ENCODE measurements at regions not wholly inside any gene's neighbourhood (a gene's known extent, or its start where the extent isn't known, plus 50 kb on each side); places are given as distances from the start of the nearest gene placed in this dataset.
A peak's percentile ranks its signal among the peaks of the same experiment; 100 is the strongest.

GRCh38 chr16:65327346-65327745, 205.5 kb upstream of the CDH11 start:
- ATAC-seq (ENCODE audit: low FRiP score): no peak
- no peaks in the 10 kb centered on the region for H3K27me3 ChIP-seq (ENCODE audit: control insufficient read depth in 1 of 2, insufficient read depth in 2 of 2, low read length in 1 of 2)
- no peak overlapping the region for H3K4me3 ChIP-seq (ENCODE audit: low read length in 2 of 2)
- no peak overlapping the region for H3K27ac ChIP-seq (ENCODE audit: low read depth in 1 of 2, low read length in 2 of 2)
- intact Hi-C loops (cut with DNase I): no loop called here
- H3K36me3 ChIP-seq (ENCODE audit: control insufficient read depth in 1 of 2, insufficient read depth in 2 of 2, low read length in 1 of 2): no peaks in the 10 kb centered on the region
- WGBS, 2 donors: 6 to 8% methylated on average over 2 of the region's 2 CpGs
- DNase-seq: no peak
- no peaks in the 10 kb centered on the region for H3K4me1 ChIP-seq (ENCODE audit: control insufficient read depth in 1 of 2, insufficient read depth in 2 of 2, low read length in 2 of 2)
- H3K9me3 ChIP-seq (ENCODE audit: control insufficient read depth, low read length): no peaks in the 10 kb centered on the region

DNA sequence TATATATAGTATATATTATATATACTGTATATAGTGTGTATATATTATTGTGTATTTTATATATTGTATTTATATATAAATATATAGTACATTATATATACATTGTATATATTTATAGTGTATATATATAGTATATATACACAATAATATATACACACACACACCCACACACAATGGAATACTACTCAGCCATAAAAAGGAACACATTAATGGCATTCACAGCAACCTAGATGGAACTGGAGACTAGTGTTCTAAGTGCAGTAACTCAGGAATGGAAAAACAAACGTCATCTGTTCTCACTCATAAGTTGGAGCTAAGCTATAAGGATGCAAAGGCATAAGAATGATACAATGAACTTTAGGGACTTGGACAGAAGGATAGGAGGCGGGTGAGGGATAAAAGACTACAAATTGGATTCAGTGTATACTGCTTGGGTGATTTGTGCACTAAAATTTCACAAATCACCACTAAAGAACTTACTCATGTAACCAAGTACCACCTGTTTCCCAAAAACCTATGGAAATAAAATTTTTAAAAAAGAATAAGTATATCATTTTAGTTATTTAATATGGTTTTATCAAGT, 201.9 kb upstream of the CDH11 start:
- no peak overlapping the region for H3K27ac ChIP-seq (ENCODE audit: low read depth in 1 of 2, low read length in 2 of 2)
- ATAC-seq (ENCODE audit: low FRiP score): no peak
- DNase-seq: no peak
- H3K4me3 ChIP-seq (ENCODE audit: low read length in 2 of 2): no peak overlapping the region
- no peaks in the 10 kb centered on the region for H3K9me3 ChIP-seq (ENCODE audit: control insufficient read depth, low read length)
- H3K27me3 ChIP-seq (ENCODE audit: control insufficient read depth in 1 of 2, insufficient read depth in 2 of 2, low read length in 1 of 2): no peaks in the 10 kb centered on the region
- intact Hi-C loops (cut with DNase I): no loop called here
- no peaks in the 10 kb centered on the region for H3K4me1 ChIP-seq (ENCODE audit: control insufficient read depth in 1 of 2, insufficient read depth in 2 of 2, low read length in 2 of 2)
- 64 to 75% methylated on average over 2 of the region's 2 CpGs for WGBS, 2 donors
- no peaks in the 10 kb centered on the region for H3K36me3 ChIP-seq (ENCODE audit: control insufficient read depth in 1 of 2, insufficient read depth in 2 of 2, low read length in 1 of 2)

DNA sequence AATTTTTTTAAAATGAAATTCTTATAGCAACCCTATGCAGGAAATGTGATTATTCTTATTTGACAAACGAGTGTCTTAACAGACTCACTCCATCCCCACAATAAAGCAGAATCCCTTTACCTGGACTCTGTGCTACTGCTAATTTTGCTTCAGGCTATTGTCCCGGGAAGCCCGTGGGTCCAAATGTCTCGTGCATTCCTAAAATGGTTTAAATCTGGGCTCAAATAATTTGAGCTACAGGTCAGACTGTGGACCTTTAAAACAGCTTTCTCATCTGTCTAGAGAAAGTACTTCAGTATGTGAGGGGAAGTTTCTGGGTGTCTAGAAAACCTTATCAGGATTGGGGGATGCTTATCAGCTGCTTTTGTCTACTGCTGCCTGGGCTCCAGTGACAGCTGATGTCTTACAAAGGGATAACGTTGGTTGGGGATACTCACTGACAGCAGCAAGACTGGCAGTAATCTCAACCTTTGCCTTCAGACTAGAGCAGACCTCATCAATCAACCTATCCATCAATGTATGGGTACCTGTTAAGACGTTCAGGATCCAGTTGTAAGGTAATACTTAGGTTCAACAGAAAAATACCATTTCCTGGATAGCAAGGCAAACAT, 197.9 kb upstream of the CDH11 start:
- H3K27me3 ChIP-seq (ENCODE audit: control insufficient read depth in 1 of 2, insufficient read depth in 2 of 2, low read length in 1 of 2): no peaks in the 10 kb centered on the region
- intact Hi-C loops (cut with DNase I): loop anchor here in 1 of 2 donors (10.0 kb wide), 1 partner anchor 195 kb away; no protein-coding TSS in a partner anchor
- no peak for ATAC-seq (ENCODE audit: low FRiP score)
- H3K4me1 ChIP-seq (ENCODE audit: control insufficient read depth in 1 of 2, insufficient read depth in 2 of 2, low read length in 2 of 2): peaks cover 2 to 7% of the 10 kb centered on the region in 2 donors
- no peaks in the 10 kb centered on the region for H3K9me3 ChIP-seq (ENCODE audit: control insufficient read depth, low read length)
- 40 to 56% methylated on average over 6 of the region's 6 CpGs for WGBS, 2 donors
- H3K36me3 ChIP-seq (ENCODE audit: control insufficient read depth in 1 of 2, insufficient read depth in 2 of 2, low read length in 1 of 2): no peaks in the 10 kb centered on the region
- no peak for DNase-seq
- H3K4me3 ChIP-seq (ENCODE audit: low read length in 2 of 2): no peak overlapping the region
- H3K27ac ChIP-seq (ENCODE audit: low read depth in 1 of 2, low read length in 2 of 2): no peak overlapping the region

- DNase-seq: no peak
- intact Hi-C loops (cut with DNase I): loop anchor here in 1 of 2 donors (10.0 kb wide), 1 partner anchor 196 kb away; no protein-coding TSS in a partner anchor
- ATAC-seq (ENCODE audit: low FRiP score): no peak
- Histone ChIP-seq H3K27ac (ENCODE audit: low read depth in 1 of 2, low read length in 2 of 2) (no peak overlapping the region), H3K9me3 (ENCODE audit: control insufficient read depth, low read length) (no peaks in the 10 kb centered on the region), H3K4me3 (ENCODE audit: low read length in 2 of 2) (no peak overlapping the region), H3K27me3 (ENCODE audit: control insufficient read depth in 1 of 2, insufficient read depth in 2 of 2, low read length in 1 of 2) (no peaks in the 10 kb centered on the region), H3K36me3 (ENCODE audit: control insufficient read depth in 1 of 2, insufficient read depth in 2 of 2, low read length in 1 of 2) (no peaks in the 10 kb centered on the region), H3K4me1 (ENCODE audit: control insufficient read depth in 1 of 2, insufficient read depth in 2 of 2, low read length in 2 of 2) (peaks cover 5 to 13% of the 10 kb centered on the region in 2 donors)
These were observed 196.9 kb upstream of the CDH11 start for GRCh38 chr16:65318590-65319257.

DNA sequence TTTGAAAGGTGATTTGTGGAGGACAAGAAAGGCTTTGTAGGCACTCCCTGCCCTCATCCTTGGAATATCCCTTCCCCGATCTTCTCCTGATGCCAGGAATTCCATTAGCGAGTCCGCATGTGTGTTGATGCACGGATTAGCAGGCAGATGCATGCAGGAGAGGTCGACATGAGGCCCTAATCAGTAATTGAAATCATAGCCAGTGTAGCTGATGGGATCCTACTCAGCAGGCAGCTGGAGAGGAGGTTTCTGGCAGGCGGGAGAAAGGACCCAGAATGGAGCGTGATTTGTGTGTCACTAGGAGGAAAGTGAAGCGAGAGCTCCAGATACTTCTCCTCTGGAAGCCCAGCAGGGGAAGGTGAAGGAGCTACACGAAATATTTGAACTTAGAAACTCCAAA, 196.3 kb upstream of the CDH11 start:
- Histone ChIP-seq H3K4me3 (ENCODE audit: low read length in 2 of 2) (no peak overlapping the region), H3K9me3 (ENCODE audit: control insufficient read depth, low read length) (no peaks in the 10 kb centered on the region), H3K27ac (ENCODE audit: low read depth in 1 of 2, low read length in 2 of 2) (no peak overlapping the region), H3K27me3 (ENCODE audit: control insufficient read depth in 1 of 2, insufficient read depth in 2 of 2, low read length in 1 of 2) (no peaks in the 10 kb centered on the region), H3K36me3 (ENCODE audit: control insufficient read depth in 1 of 2, insufficient read depth in 2 of 2, low read length in 1 of 2) (no peaks in the 10 kb centered on the region), H3K4me1 (ENCODE audit: control insufficient read depth in 1 of 2, insufficient read depth in 2 of 2, low read length in 2 of 2) (peaks cover 7 to 13% of the 10 kb centered on the region in 2 donors)
- WGBS, 2 donors: 79 to 80% methylated on average over 9 of the region's 9 CpGs
- ATAC-seq (ENCODE audit: low FRiP score) (no peak), DNase-seq (no peak)
- intact Hi-C loops (cut with DNase I): loop anchor here in 1 of 2 donors (10.0 kb wide), 1 partner anchor 197 kb away; no protein-coding TSS in a partner anchor

DNA sequence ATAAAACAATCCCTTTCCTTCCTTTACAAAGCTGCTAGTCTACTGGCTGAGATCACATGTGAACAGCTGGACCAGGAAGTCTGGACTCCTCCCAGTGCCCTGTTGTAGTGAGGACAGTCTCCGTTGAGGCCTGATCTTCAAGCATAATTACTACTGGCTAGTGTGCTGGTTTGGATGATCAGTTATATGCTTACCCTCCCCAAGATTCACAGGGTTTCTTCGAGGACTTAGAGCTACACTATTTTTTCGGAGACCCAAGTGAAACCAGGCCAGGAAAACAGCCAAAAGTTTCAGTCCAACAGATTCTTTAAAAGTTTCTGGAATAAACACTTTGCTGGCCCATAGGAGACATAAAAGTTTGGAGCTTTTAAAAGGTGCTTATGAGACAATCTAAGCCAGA, 194.9 kb upstream of the CDH11 start:
- Histone ChIP-seq H3K36me3 (ENCODE audit: control insufficient read depth in 1 of 2, insufficient read depth in 2 of 2, low read length in 1 of 2) (no peaks in the 10 kb centered on the region), H3K9me3 (ENCODE audit: control insufficient read depth, low read length) (no peaks in the 10 kb centered on the region), H3K27ac (ENCODE audit: low read depth in 1 of 2, low read length in 2 of 2) (peak overlapping the region; percentile 9 to 80), H3K27me3 (ENCODE audit: control insufficient read depth in 1 of 2, insufficient read depth in 2 of 2, low read length in 1 of 2) (no peaks in the 10 kb centered on the region), H3K4me1 (ENCODE audit: control insufficient read depth in 1 of 2, insufficient read depth in 2 of 2, low read length in 2 of 2) (peaks cover 9 to 16% of the 10 kb centered on the region in 2 donors), H3K4me3 (ENCODE audit: low read length in 2 of 2) (no peak overlapping the region)
- WGBS, 2 donors: 5 to 7% methylated on average over 3 of the region's 3 CpGs
- ATAC-seq (ENCODE audit: low FRiP score) (no peak), DNase-seq (no peak)
- intact Hi-C loops (cut with DNase I): loop anchor here in 1 of 2 donors (10.0 kb wide), 1 partner anchor 198 kb away; no protein-coding TSS in a partner anchor

DNA sequence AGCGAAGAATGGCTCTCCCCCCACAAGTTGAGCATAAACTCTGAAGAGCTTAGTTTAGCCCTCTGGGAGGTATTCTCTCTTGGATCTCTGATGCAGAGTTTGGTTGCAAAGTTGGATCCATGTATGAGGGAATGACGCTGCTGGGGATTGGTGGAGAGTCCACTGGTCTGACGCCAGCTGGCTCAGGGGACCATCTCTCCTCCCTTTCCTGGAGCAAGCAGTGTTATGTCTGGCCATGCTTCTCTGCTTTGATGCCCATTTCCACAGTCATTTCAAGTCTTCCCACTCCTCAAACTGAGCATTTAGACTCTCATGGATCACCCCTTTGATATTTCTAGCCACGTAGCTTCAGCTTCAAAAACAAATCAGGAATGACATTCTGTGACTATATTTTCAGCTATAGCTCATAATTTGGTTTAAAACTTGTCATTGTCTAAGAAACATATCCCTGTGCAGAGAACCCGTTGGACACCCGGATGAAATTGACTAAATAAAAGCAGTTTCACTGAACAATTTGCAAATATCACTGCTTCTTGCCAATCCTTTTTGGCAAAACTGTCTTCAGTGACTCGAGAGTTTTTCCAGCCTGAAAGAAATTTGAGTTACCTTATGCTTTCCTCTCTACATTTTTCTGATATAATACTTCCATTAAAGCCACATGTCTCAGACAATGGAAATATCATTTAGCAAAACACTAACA, 193.4 kb upstream of the CDH11 start:
- no peak overlapping the region for H3K4me3 ChIP-seq (ENCODE audit: low read length in 2 of 2)
- no peaks in the 10 kb centered on the region for H3K36me3 ChIP-seq (ENCODE audit: control insufficient read depth in 1 of 2, insufficient read depth in 2 of 2, low read length in 1 of 2)
- H3K4me1 ChIP-seq (ENCODE audit: control insufficient read depth in 1 of 2, insufficient read depth in 2 of 2, low read length in 2 of 2): peaks cover 12 to 21% of the 10 kb centered on the region in 2 donors
- DNase-seq: peak; percentile 90
- H3K27ac ChIP-seq (ENCODE audit: low read depth in 1 of 2, low read length in 2 of 2): peak overlapping the region; percentile 35 to 48
- H3K9me3 ChIP-seq (ENCODE audit: control insufficient read depth, low read length): no peaks in the 10 kb centered on the region
- WGBS, 2 donors: 3 to 4% methylated on average over 7 of the region's 7 CpGs
- peak; percentile 88 for ATAC-seq (ENCODE audit: low FRiP score)
- no peaks in the 10 kb centered on the region for H3K27me3 ChIP-seq (ENCODE audit: control insufficient read depth in 1 of 2, insufficient read depth in 2 of 2, low read length in 1 of 2)
- intact Hi-C loops (cut with DNase I): loop anchor here in 1 of 2 donors (10.0 kb wide), 1 partner anchor 200 kb away; no protein-coding TSS in a partner anchor

GRCh38 chr16:65314627-65315008, 192.8 kb upstream of the CDH11 start:
- Histone ChIP-seq H3K27me3 (ENCODE audit: control insufficient read depth in 1 of 2, insufficient read depth in 2 of 2, low read length in 1 of 2) (no peaks in the 10 kb centered on the region), H3K4me3 (ENCODE audit: low read length in 2 of 2) (no peak overlapping the region), H3K27ac (ENCODE audit: low read depth in 1 of 2, low read length in 2 of 2) (peak overlapping the region in 1 of 2 donors; percentile 86), H3K36me3 (ENCODE audit: control insufficient read depth in 1 of 2, insufficient read depth in 2 of 2, low read length in 1 of 2) (no peaks in the 10 kb centered on the region), H3K9me3 (ENCODE audit: control insufficient read depth, low read length) (no peaks in the 10 kb centered on the region), H3K4me1 (ENCODE audit: control insufficient read depth in 1 of 2, insufficient read depth in 2 of 2, low read length in 2 of 2) (peaks cover 12 to 21% of the 10 kb centered on the region in 2 donors)
- ATAC-seq (ENCODE audit: low FRiP score) (no peak), DNase-seq (no peak)
- intact Hi-C loops (cut with DNase I): loop anchor here (5.0 to 10.0 kb wide), 2 partner anchors 192 to 200 kb away; partner anchors contain the start of gene CDH11 (in 2 of the 2)
- WGBS, 2 donors: 6 to 7% methylated on average over 2 of the region's 2 CpGs
